Lung (tissue), 11 donors: ENCODE measurements at regions not wholly inside any gene's neighbourhood (a gene's known extent, or its start where the extent isn't known, plus 50 kb on each side); places are given as distances from the start of the nearest gene placed in this dataset.

Experiments
- ATAC-seq: fragments of 200-7000 bp; cut with Tn5 transposase; one replicate; pipeline ENCODE4 v1.9.1; 2020; ENCODE audit warnings: moderate number of reproducible peaks; ENCODE audit not compliant: insufficient read depth, low FRiP score
- DNase-seq, 3 donors: peaks; one replicate each; pipeline ENCODE4 v3.0.0-alpha.2; 2013 to 2017
- H3K27ac ChIP-seq, 2 donors: one replicate each; pipeline ENCODE4 v1.5.1; 2013; ENCODE audit warnings: mild to moderate bottlenecking in 2 of 2, moderate library complexity in 2 of 2, control low read depth in 1 of 2, inconsistent platforms in 1 of 2, low read depth in 1 of 2, low read length in 1 of 2
- H3K27me3 ChIP-seq, 3 donors: one replicate each; pipeline ENCODE4 v1.5.1; 2013; ENCODE audit warnings: low read length in 2 of 3; ENCODE audit not compliant: control insufficient read depth in 3 of 3, insufficient read depth in 3 of 3
- H3K36me3 ChIP-seq, 4 donors: one replicate each; pipeline ENCODE4 v1.5.1; 2013; ENCODE audit warnings: low read length in 4 of 4, mild to moderate bottlenecking in 1 of 4, moderate library complexity in 1 of 4; ENCODE audit not compliant: control insufficient read depth in 4 of 4, insufficient read depth in 4 of 4
- H3K4me1 ChIP-seq, 5 donors: one replicate each; pipeline ENCODE4 v1.5.1; 2013; ENCODE audit warnings: low read length in 5 of 5, mild to moderate bottlenecking in 2 of 5, moderate library complexity in 1 of 5; ENCODE audit not compliant: control insufficient read depth in 5 of 5, insufficient read depth in 5 of 5
- H3K4me3 ChIP-seq: one replicate; pipeline ENCODE4 v1.5.1; 2013; ENCODE audit warnings: mild to moderate bottlenecking, control low read depth, moderate library complexity
- H3K9ac ChIP-seq, 2 donors: one replicate each; pipeline ENCODE4 v1.5.1; 2013; ENCODE audit warnings: low read length in 2 of 2, control low read depth in 1 of 2; ENCODE audit not compliant: insufficient read depth in 1 of 2
- H3K9me3 ChIP-seq, 4 donors: one replicate each; pipeline ENCODE4 v1.5.1; 2013; ENCODE audit warnings: low read length in 3 of 4, mild to moderate bottlenecking in 1 of 4, moderate library complexity in 1 of 4; ENCODE audit not compliant: control insufficient read depth in 4 of 4, insufficient read depth in 3 of 4
- WGBS, 2 donors: extraction: QIAGEN DNeasy Blood & Tissue Kit; methylation state at CpG; one replicate each; pipeline ENCODE4 v1.1.7; 2013; 5-methylcytosine and 5-hydroxymethylcytosine counted together
- TF ChIP-seq, protein P1 (sequence below): IDR thresholded peaks from 2 replicates; pipeline ENCODE4 v1.5.1; 2012; ENCODE audit warnings: mild to moderate bottlenecking; ENCODE audit errors: control extremely low read depth, extremely low read depth
- donor health status: control.
- donor health status: control.
- donor health status: Bipolar disorder and iron deficiency.
- donor health status: healthy.
- donor health status: DM: yes; HTN: yes; CAD: no.

DNA sequence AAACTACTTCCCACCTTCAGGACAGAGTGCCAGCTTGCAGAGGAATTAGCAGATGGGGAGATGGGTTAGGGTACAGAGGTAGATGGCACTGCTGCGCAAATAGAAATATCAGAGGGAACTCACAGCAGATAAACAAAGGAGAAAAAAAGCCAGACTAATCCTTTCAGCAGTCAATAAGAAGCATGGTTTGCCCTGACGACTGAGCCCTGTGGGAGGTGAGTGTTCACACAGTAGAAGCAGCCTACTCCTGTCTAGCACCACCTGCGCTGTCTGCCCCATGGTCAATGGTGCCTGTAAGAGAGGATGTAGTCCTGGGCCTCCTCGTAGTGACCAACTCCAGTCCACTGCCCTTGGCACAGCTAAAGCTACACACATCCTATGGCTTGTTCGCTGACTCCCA, 174.1 kb downstream of the IBTK start:
- DNase-seq (no peak), ATAC-seq (no peak)
- Histone ChIP-seq H3K27me3 (no peaks in the 10 kb centered on the region), H3K9me3 (no peaks in the 10 kb centered on the region), H3K4me3 (no peak overlapping the region), H3K4me1 (peaks cover 0 to 3% (median 0%) of the 10 kb centered on the region in 5 donors), H3K36me3 (no peaks in the 10 kb centered on the region), H3K9ac (no peak overlapping the region), H3K27ac (no peak overlapping the region)
- WGBS, 2 donors, result 85 to 89% methylated on average over 5 of the region's 5 CpGs
- TF ChIP-seq, protein P1, sequence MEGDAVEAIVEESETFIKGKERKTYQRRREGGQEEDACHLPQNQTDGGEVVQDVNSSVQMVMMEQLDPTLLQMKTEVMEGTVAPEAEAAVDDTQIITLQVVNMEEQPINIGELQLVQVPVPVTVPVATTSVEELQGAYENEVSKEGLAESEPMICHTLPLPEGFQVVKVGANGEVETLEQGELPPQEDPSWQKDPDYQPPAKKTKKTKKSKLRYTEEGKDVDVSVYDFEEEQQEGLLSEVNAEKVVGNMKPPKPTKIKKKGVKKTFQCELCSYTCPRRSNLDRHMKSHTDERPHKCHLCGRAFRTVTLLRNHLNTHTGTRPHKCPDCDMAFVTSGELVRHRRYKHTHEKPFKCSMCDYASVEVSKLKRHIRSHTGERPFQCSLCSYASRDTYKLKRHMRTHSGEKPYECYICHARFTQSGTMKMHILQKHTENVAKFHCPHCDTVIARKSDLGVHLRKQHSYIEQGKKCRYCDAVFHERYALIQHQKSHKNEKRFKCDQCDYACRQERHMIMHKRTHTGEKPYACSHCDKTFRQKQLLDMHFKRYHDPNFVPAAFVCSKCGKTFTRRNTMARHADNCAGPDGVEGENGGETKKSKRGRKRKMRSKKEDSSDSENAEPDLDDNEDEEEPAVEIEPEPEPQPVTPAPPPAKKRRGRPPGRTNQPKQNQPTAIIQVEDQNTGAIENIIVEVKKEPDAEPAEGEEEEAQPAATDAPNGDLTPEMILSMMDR, result no peak

DNA sequence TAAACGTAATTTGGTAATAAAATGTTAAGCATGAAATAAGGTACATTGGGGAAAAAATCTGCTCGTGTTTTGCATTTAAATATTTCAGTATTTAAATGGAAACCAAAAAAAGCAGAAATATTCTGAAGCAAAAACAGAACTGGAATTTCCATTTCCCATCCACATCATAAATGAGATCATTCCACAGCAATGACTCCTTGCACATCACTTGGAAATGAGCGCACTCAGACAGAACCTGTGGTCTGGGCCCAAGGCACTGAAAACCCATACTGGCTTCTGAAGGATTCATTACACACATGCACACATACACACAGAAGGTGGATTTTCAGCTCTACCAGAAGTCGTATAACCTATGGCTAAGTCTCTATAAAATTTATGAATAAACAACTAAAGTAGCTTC, 174.8 kb downstream of the IBTK start:
- Histone ChIP-seq H3K9ac (no peak overlapping the region), H3K9me3 (no peaks in the 10 kb centered on the region), H3K4me3 (no peak overlapping the region), H3K27ac (no peak overlapping the region), H3K36me3 (no peaks in the 10 kb centered on the region), H3K27me3 (no peaks in the 10 kb centered on the region), H3K4me1 (peaks cover 0 to 3% (median 0%) of the 10 kb centered on the region in 5 donors)
- TF ChIP-seq, protein P1, result no peak
- 87 to 88% methylated on average over 4 of the region's 4 CpGs for WGBS, 2 donors
- DNase-seq (no peak), ATAC-seq (no peak)

DNA sequence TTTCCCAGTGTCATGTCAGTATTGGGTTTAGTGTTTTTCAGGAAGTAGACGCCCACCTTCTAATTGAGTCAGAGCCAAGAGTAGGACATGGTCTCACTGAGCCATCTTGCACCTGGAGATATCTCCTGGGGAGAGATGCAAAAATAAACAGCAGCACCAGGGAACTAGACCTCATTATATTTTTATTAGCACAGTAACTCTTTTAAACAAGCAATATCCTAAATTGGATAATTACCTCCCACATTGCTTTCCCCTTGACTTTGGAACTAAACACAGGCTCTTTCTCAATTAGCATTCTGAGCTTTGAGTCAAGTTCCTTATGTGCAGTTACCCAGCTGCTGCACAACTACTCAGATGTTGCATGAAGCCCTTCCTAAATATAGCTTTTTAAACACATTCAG, 175.4 kb downstream of the IBTK start:
- no peak overlapping the region for H3K27ac ChIP-seq
- H3K36me3 ChIP-seq, result no peaks in the 10 kb centered on the region
- no peak for ATAC-seq
- no peaks in the 10 kb centered on the region for H3K9me3 ChIP-seq
- H3K4me1 ChIP-seq, result peaks cover 0 to 3% (median 0%) of the 10 kb centered on the region in 5 donors
- no peak overlapping the region for H3K4me3 ChIP-seq
- 49 to 78% methylated on average over 1 of the region's 1 CpG for WGBS, 2 donors
- no peaks in the 10 kb centered on the region for H3K27me3 ChIP-seq
- H3K9ac ChIP-seq, result no peak overlapping the region
- no peak for DNase-seq
- TF ChIP-seq, protein P1, result no peak

DNA sequence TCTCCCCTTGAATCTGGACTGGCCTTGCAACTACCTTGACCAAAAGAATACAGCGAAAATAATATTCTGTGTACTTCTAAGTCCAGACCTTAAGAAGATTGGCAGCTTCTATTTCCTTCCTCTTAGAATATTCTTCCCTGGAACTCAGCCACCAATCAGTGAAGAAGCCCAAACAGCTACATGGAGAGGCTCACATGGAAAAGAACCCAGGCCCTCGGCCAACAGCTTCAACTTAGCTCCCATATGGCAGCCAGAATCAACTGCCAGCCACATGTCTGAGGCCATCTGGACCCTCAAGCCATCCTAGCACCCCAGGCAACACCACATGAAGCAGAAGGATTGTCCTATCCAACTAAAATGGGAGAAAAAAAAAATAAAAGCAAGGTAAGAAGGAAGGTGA, 178.8 kb downstream of the IBTK start:
- H3K9ac ChIP-seq, result no peak overlapping the region
- DNase-seq, result no peak
- H3K4me1 ChIP-seq, result peaks cover 0 to 6% (median 0%) of the 10 kb centered on the region in 5 donors
- no peak overlapping the region for H3K4me3 ChIP-seq
- ATAC-seq, result no peak
- H3K27ac ChIP-seq, result no peak overlapping the region
- TF ChIP-seq, protein P1, result no peak
- H3K36me3 ChIP-seq, result no peaks in the 10 kb centered on the region
- H3K9me3 ChIP-seq, result no peaks in the 10 kb centered on the region
- no peaks in the 10 kb centered on the region for H3K27me3 ChIP-seq
- 45 to 46% methylated on average over 2 of the region's 2 CpGs for WGBS, 2 donors
